B cell (primary cell): ENCODE measurements at regions not wholly inside any gene's neighbourhood (a gene's known extent, or its start where the extent isn't known, plus 50 kb on each side); places are given as distances from the start of the nearest gene placed in this dataset.

Experiments
- ATAC-seq: fragments of 200-7000 bp; cut with Tn5 transposase; one replicate; pipeline ENCODE4 v1.10.0; 2021; ENCODE audit warnings: low read depth, mild to moderate bottlenecking, moderate number of reproducible peaks, moderate library complexity
- CTCF ChIA-PET: fragments of 350-600 bp; sonication (Branson Sonifier 250); formaldehyde crosslinking; loops from one replicate; lab custom pipeline; 2021; ENCODE audit warnings: antibody characterized with exemption, inconsistent platforms; lab: Charles Lee
- POLR2A ChIA-PET: fragments of 350-600 bp; sonication (Branson Sonifier 250); formaldehyde crosslinking; loops from one replicate; lab custom pipeline; 2021; ENCODE audit warnings: antibody characterized with exemption; lab: Charles Lee
- DNase-seq: peaks from one replicate; pipeline ENCODE4 v3.0.0; 2013
- H2AFZ ChIP-seq: 2 replicates; pipeline ENCODE4 v1.6.1; 2012; ENCODE audit warnings: mild to moderate bottlenecking, low read depth, low read length; ENCODE audit not compliant: insufficient read depth, poor library complexity, severe bottlenecking
- H3K27ac ChIP-seq, 2 donors: 1 replicate in 1 of 2; 2 replicates in 1 of 2; pipeline ENCODE4 v1.5.1; 2012 to 2013; ENCODE audit warnings: low read length in 2 of 2, mild to moderate bottlenecking in 2 of 2, moderate library complexity in 1 of 2
- H3K27me3 ChIP-seq, 4 experiments: fragments of 200-600 bp in 1 of 4; sonication (generic) in 1 of 4; replicated peaks in 1 of 4; 1 replicate in 2 of 4; 2 replicates in 2 of 4; pipeline versions ENCODE4 v1.6.1 to v1.7.0; 2013 to 2016; ENCODE audit warnings: low read length in 3 of 4, mild to moderate bottlenecking in 2 of 4, mixed read lengths in 1 of 4, moderate library complexity in 1 of 4; ENCODE audit not compliant: insufficient read depth in 4 of 4, control insufficient read depth in 3 of 4; ENCODE audit errors: control extremely low read depth in 1 of 4
- H3K36me3 ChIP-seq, 2 experiments: replicated peaks in 1 of 2; 1 replicate in 1 of 2; 2 replicates in 1 of 2; pipeline versions ENCODE4 v1.6.1 to v1.7.1; 2013; ENCODE audit warnings: low read length in 1 of 2; ENCODE audit not compliant: insufficient read depth in 2 of 2, control insufficient read depth in 1 of 2; ENCODE audit errors: control extremely low read depth in 1 of 2, extremely low read depth in 1 of 2
- H3K4me1 ChIP-seq, 2 donors: fragments of 200-600 bp in 1 of 2; sonication (generic) in 1 of 2; 1 replicate in 1 of 2; 2 replicates in 1 of 2; pipeline versions ENCODE4 v1.5.1 to v1.6.1; 2013 to 2017; ENCODE audit warnings: low read length in 2 of 2; ENCODE audit not compliant: control insufficient read depth in 2 of 2, insufficient read depth in 2 of 2
- H3K4me2 ChIP-seq: replicated peaks from 2 replicates; pipeline ENCODE3; 2012; ENCODE audit warnings: mild to moderate bottlenecking, low read depth, low read length; ENCODE audit not compliant: poor library complexity, severe bottlenecking
- H3K4me3 ChIP-seq, 5 experiments: fragments of 200-600 bp in 1 of 5; sonication (generic) in 1 of 5; 1 replicate in 3 of 5; 2 replicates in 2 of 5; pipeline versions ENCODE4 v1.5.1 to v1.7.0; 2011 to 2016; ENCODE audit warnings: low read length in 4 of 5, mild to moderate bottlenecking in 4 of 5, low read depth in 2 of 5, control low read depth in 1 of 5, moderate library complexity in 1 of 5; ENCODE audit not compliant: insufficient read depth in 1 of 5; ENCODE audit errors: control extremely low read depth in 1 of 5, extremely low read depth in 1 of 5
- H3K79me2 ChIP-seq: fragments of 200-600 bp; sonication (generic); one replicate; pipeline ENCODE4 v1.6.0; 2016; ENCODE audit warnings: low read length; ENCODE audit not compliant: control insufficient read depth, insufficient read depth
- H3K9ac ChIP-seq: fragments of 200-600 bp; sonication (generic); 2 replicates; pipeline ENCODE4 v1.6.1; 2017; ENCODE audit warnings: mild to moderate bottlenecking, low read length, moderate library complexity
- H3K9me3 ChIP-seq, 3 donors: one replicate each; pipeline versions ENCODE4 v1.6.1 to v1.7.1; 2013; ENCODE audit warnings: low read length in 2 of 3; ENCODE audit not compliant: control insufficient read depth in 2 of 3, insufficient read depth in 1 of 3; ENCODE audit errors: control extremely low read depth in 1 of 3
- H4K20me1 ChIP-seq: 2 replicates; pipeline ENCODE4 v1.6.0; 2012; ENCODE audit warnings: mild to moderate bottlenecking, low read length; ENCODE audit not compliant: insufficient read depth, control insufficient read depth, poor library complexity, severe bottlenecking
- H3K27ac Mint-ChIP-seq: one replicate; pipeline ENCODE4 v1.8.0; 2021; ENCODE audit warnings: mixed read lengths
- H3K27me3 Mint-ChIP-seq: one replicate; pipeline ENCODE4 v1.8.0; 2021; ENCODE audit warnings: mixed read lengths
- H3K4me1 Mint-ChIP-seq: one replicate; pipeline ENCODE4 v1.8.0; 2021; ENCODE audit warnings: mixed read lengths
- H3K4me3 Mint-ChIP-seq: one replicate; pipeline ENCODE4 v1.8.0; 2021; ENCODE audit warnings: mixed read lengths
- H3K9me3 Mint-ChIP-seq: one replicate; pipeline ENCODE4 v1.8.0; 2022; ENCODE audit warnings: mixed read lengths; ENCODE audit not compliant: insufficient read depth
- CTCF ChIP-seq: fragments of 200-600 bp; IDR thresholded peaks from one replicate; pipeline ENCODE4 v1.8.0; 2022; ENCODE audit warnings: antibody characterized with exemption, mild to moderate bottlenecking
- EZH2 ChIP-seq: IDR thresholded peaks from 2 replicates; pipeline ENCODE4 v1.6.1; 2012; ENCODE audit warnings: borderline replicate concordance, low read depth, mild to moderate bottlenecking, moderate library complexity, low read length; ENCODE audit not compliant: insufficient read depth, poor library complexity, severe bottlenecking
- WGBS: methylation state at CpG from one replicate; pipeline ENCODE4 v1.1.5; 2013; ENCODE audit warnings: missing lambda C conversion rate; ENCODE audit not compliant: insufficient coverage; 5-methylcytosine and 5-hydroxymethylcytosine counted together
- intact Hi-C: fragments of 100-400 bp; cut with micrococcal nuclease; formaldehyde crosslinking; loops from one replicate; pipeline ENCODE4 v1.10.0; 2022

- Histone ChIP-seq H3K4me2 (no peak overlapping the region), H3K9me3 (peaks cover 0 to 6% (median 0%) of the 10 kb centered on the region in 3 donors), H2AFZ (no peak overlapping the region), H3K4me1 (peaks cover 9 to 11% of the 10 kb centered on the region in 2 donors), H3K79me2 (no peaks in the 10 kb centered on the region), H4K20me1 (no peaks in the 10 kb centered on the region), H3K4me3 (no peak overlapping the region), H3K9ac (no peak overlapping the region), H3K36me3 (no peaks in the 10 kb centered on the region), H3K27me3 (no peaks in the 10 kb centered on the region), H3K27ac (no peak overlapping the region)
- no peak overlapping the region for H3K4me3 Mint-ChIP-seq
- CTCF ChIA-PET = interaction anchor here (1.2 kb wide), 1 partner anchor 10 kb away, joined by 3 read pairs; no protein-coding TSS in a partner anchor
- DNase-seq (no peak), ATAC-seq (no peak)
- 62% methylated on average over 4 of the region's 10 CpGs for WGBS
- TF ChIP-seq CTCF = no peak
- no peak for TF ChIP-seq EZH2
- intact Hi-C loops = no loop called here
- H3K27me3 Mint-ChIP-seq = peaks cover 27% of the 10 kb centered on the region
- POLR2A ChIA-PET = no interaction called here
- H3K27ac Mint-ChIP-seq = no peak overlapping the region
- peaks cover 14% of the 10 kb centered on the region for H3K4me1 Mint-ChIP-seq
- H3K9me3 Mint-ChIP-seq = no peaks in the 10 kb centered on the region
These were observed 336.5 kb downstream of the RRAGC start for GRCh38 chr1:38522915-38523567.

DNA sequence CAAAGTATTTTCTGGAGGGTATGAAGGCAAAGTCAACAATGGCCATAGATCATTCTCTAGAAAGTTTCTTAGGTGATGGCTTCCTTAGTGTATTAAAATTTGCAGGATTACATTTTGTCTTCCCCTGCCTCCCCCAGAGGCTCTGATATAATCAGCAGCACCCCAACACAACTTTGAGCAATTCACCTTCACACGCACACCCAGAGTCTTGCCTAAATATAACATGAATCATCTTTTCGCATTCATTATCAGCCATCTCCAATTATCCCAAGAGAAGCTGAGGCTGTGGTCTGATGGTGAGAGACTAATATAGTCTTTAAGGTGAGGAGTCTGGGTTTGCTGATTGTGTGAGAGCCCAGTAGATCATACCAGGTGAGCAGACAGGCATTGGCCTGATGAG, 343.0 kb downstream of the RRAGC start:
- no peak overlapping the region for H3K4me3 ChIP-seq
- no peaks in the 10 kb centered on the region for H3K9me3 Mint-ChIP-seq
- WGBS = no CpG with 5 or more reads among the region's 2 CpGs
- TF ChIP-seq EZH2 = no peak
- no peak for TF ChIP-seq CTCF
- H3K36me3 ChIP-seq = no peaks in the 10 kb centered on the region
- no peaks in the 10 kb centered on the region for H3K4me1 ChIP-seq
- H3K79me2 ChIP-seq = no peaks in the 10 kb centered on the region
- H3K27ac ChIP-seq = no peak overlapping the region
- CTCF ChIA-PET = interaction anchor here (0.5 kb wide), 1 partner anchor 25 kb away, joined by 3 read pairs; no protein-coding TSS in a partner anchor
- H4K20me1 ChIP-seq = no peaks in the 10 kb centered on the region
- H3K27ac Mint-ChIP-seq = no peak overlapping the region
- no peak overlapping the region for H3K4me2 ChIP-seq
- H3K4me1 Mint-ChIP-seq = no peaks in the 10 kb centered on the region
- H3K27me3 Mint-ChIP-seq = peaks cover 4% of the 10 kb centered on the region
- no peak overlapping the region for H3K4me3 Mint-ChIP-seq
- no peak overlapping the region for H2AFZ ChIP-seq
- intact Hi-C loops = no loop called here
- DNase-seq (no peak), ATAC-seq (no peak)
- POLR2A ChIA-PET = no interaction called here
- H3K9me3 ChIP-seq = no peaks in the 10 kb centered on the region
- peaks cover 0 to 3% (median 1%) of the 10 kb centered on the region in 4 experiments for H3K27me3 ChIP-seq
- H3K9ac ChIP-seq = no peak overlapping the region
